GM18870 (cell line): ENCODE measurements at regions not wholly inside any gene's neighbourhood (a gene's known extent, or its start where the extent isn't known, plus 50 kb on each side); places are given as distances from the start of the nearest gene placed in this dataset.
A peak's percentile ranks its signal among the peaks of the same experiment; 100 is the strongest.
"Not testable (repeated sequence)": the region's sequence is repeated elsewhere in the genome, so short reads cannot be mapped to it uniquely, and the experiment has no call there.

Source experiments
- ATAC-seq: cut with Tn5 transposase; IDR thresholded peaks from one replicate; pipeline ENCODE4 v1.9.1; 2021; ENCODE audit warnings: moderate library complexity; ENCODE audit not compliant: unreplicated experiment

- ATAC-seq: peak; percentile 37
Observed at GRCh38 chr12:82529101-82529500, 157.6 kb upstream of the TMTC2 start.

DNA sequence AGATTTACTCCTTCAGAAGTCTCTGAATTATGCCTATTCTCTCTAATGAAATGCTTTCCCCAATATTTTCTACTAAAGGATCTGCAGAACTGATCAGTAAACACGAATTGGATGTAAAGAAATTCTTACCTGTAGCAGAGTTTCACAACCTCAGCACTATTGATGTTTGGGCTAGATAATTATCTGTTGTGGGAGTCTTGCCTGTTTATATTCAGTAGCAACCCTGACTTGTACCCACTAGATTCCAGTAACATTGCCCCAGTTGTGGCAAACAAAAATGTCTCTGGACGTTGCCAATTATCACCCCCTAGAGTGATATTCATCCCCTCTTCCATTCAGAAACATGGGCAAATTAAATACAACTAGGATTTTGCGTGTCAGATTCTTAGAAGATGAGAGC lies 156.8 kb upstream of the TMTC2 start:
- ATAC-seq: no peak

- no peak for ATAC-seq
Observed at GRCh38 chr12:82530394-82530793, 156.3 kb upstream of the TMTC2 start.

DNA sequence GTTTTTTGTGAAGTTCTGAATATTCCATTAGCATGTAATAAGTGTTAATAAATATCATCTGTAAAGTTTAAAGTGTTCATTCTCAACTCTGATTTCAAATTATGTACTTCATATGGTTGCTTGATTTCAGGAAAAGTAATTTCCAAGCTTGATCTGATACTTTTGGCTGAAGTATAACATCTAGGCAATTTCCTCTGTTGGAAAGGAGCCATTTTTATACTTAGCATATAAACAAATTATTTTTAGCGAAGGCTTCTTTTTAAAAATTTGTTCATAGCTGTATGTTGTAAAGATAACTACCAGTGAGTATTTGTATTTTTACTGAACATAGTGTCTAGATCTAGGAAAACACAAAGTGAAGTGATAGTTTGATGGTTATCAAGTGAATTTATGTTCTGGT lies 153.4 kb upstream of the TMTC2 start:
- ATAC-seq: no peak

DNA sequence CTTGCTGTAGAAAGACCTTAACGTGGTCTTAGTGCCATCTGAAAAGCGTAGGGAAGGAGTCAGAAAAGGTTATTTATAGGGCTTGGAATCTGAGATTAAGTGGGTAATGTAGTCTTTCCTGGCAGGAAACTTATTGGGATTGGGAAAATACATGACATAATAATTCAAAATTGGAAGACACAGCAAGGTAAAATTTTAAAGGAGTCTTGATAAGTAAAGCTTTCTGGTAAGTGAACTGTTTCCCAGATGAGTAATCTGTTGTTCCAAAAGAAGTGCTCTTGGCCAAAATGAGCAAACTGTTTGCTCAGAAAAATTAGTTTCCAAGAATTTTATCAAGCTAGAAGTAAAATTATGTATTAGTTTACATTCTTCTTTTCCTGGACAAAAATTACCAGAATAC lies 149.3 kb upstream of the TMTC2 start:
- no peak for ATAC-seq

DNA sequence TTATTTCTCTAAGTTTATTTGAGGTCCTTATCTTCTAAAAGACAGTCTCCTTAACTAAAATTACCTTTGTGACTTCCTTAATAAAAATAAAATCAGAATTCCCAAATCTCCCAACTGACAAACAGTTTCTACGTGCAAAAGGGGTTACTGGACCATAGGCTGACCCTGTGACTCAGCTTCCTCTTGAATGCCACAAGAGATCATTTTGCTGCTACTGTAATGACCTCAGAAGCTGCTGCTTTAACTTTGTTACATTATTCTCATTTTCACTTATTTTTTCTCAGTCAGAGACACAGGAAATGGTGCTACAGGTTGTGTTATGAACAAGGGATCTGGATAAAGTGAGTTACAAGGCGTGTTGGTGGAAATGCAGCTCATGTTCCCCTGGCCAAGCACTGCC lies 132.2 kb upstream of the TMTC2 start:
- peak; percentile 97 for ATAC-seq

GRCh38 chr12:82555699-82556098 lies 131.0 kb upstream of the TMTC2 start:
- ATAC-seq: no peak

GRCh38 chr12:82565966-82566365 lies 120.7 kb upstream of the TMTC2 start:
- no peak for ATAC-seq

DNA sequence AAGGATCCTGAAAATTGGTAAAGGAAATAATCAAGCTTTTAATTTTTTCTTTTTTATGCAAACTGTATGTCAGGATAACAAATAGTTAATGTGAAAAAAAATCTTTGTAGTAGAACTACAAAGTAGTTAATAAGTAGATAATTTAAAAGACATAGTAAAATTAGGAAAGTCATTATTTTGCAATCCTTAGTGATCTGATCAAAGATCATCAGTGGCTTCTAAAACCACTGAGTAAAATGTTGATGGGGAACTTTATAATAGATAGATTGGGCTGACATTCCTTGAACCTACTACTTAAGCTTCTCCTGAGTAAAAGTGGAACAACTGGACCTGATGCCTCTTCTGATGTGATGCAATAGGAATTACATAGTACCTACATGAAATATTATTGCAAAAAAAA lies 119.0 kb upstream of the TMTC2 start:
- ATAC-seq: no peak

GRCh38 chr12:82574191-82574590 lies 112.5 kb upstream of the TMTC2 start:
- no peak for ATAC-seq

DNA sequence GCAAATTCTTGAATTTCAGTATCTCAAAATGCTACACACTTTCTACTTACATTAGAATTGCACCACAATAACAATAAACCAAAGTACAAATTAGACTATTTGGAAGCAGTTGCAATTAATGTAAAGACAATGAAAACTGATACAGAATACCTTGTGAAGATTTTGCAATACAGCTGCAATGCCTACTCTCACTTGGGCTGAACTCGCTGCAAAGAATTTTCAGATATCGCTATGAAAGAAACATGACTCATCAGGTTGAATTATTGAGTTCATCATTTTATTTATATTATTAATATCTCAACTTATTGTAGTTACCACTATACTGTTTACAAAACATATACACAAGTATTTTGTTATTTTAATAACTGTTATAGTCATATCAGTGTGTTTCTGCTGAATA lies 108.0 kb upstream of the TMTC2 start:
- ATAC-seq: no peak

DNA sequence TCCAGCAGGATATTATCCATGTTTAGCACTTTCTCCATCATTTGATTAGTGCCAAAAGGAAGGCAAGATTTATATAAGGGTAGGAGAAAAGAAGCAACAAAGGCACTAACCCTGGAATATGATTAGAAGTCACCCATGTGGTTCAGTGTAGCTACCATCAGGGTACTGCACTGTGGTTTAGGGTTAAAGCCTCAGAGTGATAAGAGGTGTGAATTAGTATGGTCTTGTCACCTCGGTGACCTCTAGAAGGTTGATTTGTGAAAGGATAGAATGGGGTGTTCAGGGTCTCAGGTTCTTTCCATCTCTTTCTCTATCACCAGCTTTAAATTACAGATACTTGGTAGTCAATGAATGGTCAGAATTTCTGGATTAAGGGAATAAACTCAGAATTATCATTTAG lies 103.0 kb upstream of the TMTC2 start:
- ATAC-seq: no peak

DNA sequence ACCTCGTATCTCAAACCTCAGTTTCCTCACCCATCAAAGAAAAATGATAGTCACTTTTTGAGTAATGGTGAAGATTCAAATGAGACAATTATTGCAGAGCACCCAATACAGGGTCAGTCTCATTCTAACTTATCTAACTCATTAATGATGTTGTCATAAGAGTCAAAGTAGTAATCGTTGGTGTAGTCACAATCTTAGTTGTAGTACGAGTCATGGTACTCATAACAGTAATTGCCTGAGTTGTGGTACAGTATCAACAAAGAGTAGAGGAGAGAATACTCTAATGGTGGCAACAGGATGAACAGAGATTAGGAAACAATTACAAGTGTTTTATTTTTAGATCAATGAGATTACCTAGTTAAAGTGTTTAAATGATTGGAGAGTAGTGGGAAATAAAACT lies 93.6 kb upstream of the TMTC2 start:
- ATAC-seq: peak; percentile 76

GRCh38 chr12:82593901-82594396 lies 92.8 kb upstream of the TMTC2 start:
- ATAC-seq: peak; percentile 91

DNA sequence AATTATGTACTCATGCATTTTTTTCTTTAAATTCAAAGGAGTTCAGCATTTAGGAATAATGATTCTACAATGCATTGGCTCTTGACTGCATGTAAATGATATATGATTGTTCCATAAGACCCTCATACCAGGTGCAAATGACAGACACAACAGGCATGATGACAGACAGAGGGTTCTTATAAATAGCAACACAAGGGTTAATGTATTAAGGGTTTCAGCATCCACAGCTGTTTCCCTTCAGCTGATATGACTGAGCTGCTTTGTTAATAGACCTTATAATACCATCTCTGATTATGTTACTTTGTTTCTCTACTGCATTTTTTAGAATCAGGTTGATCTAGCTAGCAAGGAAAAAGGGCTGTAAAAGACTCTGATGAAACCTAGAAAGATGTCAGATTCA lies 90.8 kb upstream of the TMTC2 start:
- ATAC-seq: no peak

GRCh38 chr12:82596483-82596882 lies 90.2 kb upstream of the TMTC2 start:
- no peak for ATAC-seq

- ATAC-seq: no peak
Observed at GRCh38 chr12:82600379-82600778, 86.3 kb upstream of the TMTC2 start.

- not testable (repeated sequence) for ATAC-seq
Observed at GRCh38 chr12:82603647-82604046, 83.1 kb upstream of the TMTC2 start.

- peak; percentile 61 for ATAC-seq
Observed at GRCh38 chr12:82605115-82605514, 81.6 kb upstream of the TMTC2 start.

GRCh38 chr12:82608706-82609105 lies 78.0 kb upstream of the TMTC2 start:
- no peak for ATAC-seq

DNA sequence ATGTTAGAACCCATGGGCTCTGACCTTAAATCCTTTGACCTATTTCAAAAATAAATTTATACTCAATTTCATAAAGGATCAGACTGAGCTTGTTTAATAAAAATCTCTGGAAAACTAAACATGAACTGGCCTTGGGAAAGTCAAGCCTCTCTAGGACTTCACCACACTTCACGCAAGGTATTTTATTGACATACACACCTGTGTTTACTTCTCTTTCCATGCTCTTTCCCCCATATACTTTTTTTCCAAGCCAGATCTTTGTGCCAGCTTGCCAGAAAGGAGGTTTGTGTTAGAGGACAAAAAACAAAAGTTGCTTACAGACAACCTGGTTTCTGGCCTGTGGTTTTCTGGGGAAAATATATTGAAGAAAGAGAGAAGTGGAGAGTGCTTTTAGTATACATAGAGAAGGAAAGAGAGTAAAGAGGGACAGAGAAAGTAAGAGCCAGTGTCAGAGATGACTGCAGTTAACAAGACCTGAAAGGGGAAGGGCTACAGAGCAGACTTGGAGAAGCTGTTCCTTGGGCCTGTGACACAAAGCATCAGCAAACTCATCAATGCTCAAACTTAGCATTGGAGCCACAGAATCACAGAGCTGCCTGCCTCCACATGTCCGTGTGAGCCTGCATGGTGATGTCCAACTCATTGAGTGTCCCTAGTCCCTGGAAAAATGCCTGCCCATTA lies 77.3 kb upstream of the TMTC2 start:
- no peak for ATAC-seq

DNA sequence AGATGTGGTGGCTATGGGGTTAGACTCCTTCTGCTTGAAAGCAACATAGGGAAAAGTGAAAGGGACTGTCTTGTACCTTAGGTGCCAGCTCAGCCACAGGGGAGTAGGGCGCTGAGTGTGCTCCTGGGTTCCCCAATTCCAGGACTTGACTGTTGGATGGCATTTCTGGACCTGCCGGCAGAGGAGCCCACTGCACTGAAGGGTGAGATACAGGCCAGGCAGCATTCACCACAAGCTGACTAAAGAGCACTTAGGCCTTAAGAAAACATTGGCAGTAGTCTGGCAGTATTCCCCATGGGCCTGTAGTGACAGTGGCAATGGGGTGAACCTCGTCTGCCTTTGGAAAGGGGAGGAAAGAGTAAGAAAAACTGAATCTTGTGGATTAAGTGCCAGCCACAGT lies 67.1 kb upstream of the TMTC2 start:
- ATAC-seq: no peak

DNA sequence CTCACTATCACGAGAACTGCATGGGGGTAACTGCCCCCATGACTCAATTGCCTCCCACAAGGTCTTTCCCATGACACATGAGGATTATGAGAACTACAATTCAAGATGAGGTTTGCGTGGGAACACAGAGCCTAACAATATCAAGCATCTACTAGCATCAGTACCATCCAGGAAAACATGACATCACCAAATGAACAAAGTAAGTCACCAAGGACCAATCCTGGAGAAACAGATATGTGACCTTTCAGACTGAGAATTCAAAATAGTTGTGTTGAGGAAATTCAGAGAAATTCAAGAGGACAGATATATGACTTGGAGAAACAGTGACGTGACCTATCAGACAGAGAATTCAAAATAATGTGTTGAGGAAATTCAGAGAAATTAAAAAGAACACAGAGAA lies 65.8 kb upstream of the TMTC2 start:
- ATAC-seq: no peak
